Suppressor macrophage (primary cell): ENCODE measurements at regions not wholly inside any gene's neighbourhood (a gene's known extent, or its start where the extent isn't known, plus 50 kb on each side); places are given as distances from the start of the nearest gene placed in this dataset.
"Not testable (repeated sequence)": the region's sequence is repeated elsewhere in the genome, so short reads cannot be mapped to it uniquely, and the experiment has no call there.

ENCODE experiments used
- DNase-seq, 4 experiments: peaks; one replicate each; pipeline ENCODE4 v3.0.0-alpha.2; 2020 to 2022

DNA sequence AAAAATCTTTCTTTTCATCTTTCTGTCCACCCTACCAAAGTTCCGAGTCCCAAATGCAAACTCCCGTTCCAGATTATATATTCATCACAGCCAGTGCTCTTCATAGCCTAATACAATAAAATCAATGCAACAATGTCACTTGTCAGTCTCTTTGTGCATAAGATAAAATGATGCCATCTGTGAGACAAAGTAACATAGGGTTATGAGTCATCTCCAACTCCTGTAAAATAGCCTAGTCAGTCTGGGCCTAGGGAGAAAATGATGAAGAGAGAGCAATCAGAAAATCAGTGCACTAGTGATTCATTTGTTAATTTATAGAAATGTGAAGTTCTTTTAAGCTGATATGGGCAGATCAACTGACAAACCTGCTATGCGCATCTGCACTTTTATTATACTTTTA is 689.1 kb upstream of the DIAPH2 start:
- no peak for DNase-seq

- no peak for DNase-seq
Observed at GRCh38 chrX:95996294-95996693, 688.3 kb upstream of the DIAPH2 start.

- no peak for DNase-seq
Observed at GRCh38 chrX:96002431-96002830, 682.2 kb upstream of the DIAPH2 start.

- DNase-seq, result no peak
Observed at GRCh38 chrX:96004386-96004785, 680.3 kb upstream of the DIAPH2 start.

DNA sequence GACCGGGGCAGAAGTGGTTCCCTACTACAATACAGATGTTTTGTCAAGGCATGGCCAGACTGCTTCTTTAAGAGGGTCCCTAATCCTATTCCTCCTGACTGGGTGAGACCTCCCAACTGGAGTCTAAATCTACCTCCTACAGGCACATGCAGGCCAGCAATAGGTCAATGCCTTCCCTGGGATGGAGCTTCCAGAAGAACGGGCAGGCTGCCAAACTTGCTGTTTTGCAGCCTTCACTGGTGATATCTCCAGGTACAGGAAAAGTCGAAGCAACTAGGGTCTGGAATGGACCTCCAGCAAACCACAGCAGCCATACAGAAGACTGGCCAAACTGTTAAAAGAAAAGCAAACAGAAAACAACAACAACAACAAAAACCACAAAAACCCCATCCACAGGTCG is 678.4 kb upstream of the DIAPH2 start:
- DNase-seq, result no peak

GRCh38 chrX:96027407-96027806 is 657.2 kb upstream of the DIAPH2 start:
- DNase-seq, result no peak

DNA sequence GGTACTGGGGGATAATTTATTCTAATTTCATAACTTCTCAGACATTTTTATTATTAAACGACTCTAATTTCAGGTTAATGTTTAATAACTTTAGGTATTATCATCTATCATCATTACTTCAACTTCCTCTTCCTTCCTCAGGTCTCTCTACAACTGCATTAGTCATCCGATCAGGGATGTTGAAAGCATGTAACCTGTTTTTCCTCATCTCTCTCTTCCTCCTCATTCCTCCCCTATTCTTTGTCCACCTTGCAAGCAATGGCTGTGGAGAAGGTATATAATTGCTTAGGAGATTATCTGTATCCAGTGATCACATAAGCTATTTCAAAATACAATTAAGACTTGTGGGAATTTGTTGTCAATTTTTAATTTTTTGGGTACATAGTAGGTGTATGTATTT is 632.6 kb upstream of the DIAPH2 start:
- no peak for DNase-seq

DNA sequence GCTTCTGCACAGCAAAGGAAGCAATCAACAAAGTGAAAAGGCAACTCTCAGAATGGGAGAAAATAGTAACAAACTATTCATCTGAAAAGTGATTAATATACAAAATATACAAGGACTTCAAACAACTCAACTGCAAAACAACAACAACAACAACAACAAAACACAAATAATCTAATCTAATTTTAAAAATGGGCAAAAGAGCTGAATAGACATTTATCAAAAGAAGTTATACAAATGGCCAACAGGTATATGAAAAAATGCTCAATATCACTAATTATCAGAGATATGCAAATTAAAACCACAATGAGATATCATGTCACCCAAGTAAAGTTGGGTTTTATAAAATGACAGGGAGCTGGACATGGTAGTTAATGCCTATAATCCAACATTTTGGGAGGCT is 602.8 kb upstream of the DIAPH2 start:
- DNase-seq, result no peak

- DNase-seq, result no peak
Observed at GRCh38 chrX:96094616-96095015, 590.0 kb upstream of the DIAPH2 start.

- no peak for DNase-seq
Observed at GRCh38 chrX:96098471-96098870, 586.2 kb upstream of the DIAPH2 start.

DNA sequence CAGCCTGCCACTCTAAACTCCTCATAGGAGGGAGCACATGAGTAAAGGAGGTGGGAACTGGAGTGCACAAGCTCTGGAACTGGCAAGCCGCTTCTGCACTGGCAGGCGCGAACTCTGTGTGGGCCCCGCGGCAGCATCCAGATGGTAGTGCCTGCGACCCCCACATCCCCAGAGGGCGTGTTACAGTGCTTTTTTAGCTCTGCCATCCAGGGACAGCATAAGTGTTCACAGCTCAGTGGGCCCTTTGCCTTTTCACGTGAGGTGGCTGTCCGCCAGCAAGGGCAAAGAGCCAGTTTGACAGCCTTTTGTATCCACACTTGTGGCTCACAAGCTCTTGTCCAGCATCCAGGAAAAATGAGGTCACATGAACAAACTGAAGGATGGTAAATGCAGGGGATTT is 581.6 kb upstream of the DIAPH2 start:
- no peak for DNase-seq

- DNase-seq, result no peak
Observed at GRCh38 chrX:96112689-96113088, 572.0 kb upstream of the DIAPH2 start.

GRCh38 chrX:96126182-96126581 is 558.5 kb upstream of the DIAPH2 start:
- DNase-seq, result no peak

DNA sequence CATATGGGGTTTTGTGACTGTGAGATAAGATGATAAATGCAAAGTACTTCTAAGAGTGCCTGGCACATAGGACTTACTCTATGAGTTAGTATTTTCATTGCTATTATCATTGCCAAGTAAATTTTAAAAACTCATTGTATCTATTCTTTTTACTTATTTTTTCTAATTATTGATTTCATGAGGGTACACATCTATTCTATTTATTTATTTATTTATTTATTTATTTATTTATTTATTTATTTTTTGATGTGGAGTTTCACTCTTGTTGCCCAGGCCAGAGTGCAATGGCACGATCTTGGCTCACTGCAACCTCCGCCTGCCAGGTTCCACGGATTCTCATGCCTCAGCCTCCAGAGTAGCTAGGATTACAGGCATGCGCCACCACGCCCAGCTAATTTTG is 556.6 kb upstream of the DIAPH2 start:
- not testable (repeated sequence) for DNase-seq

- no peak for DNase-seq
Observed at GRCh38 chrX:96140796-96141195, 543.8 kb upstream of the DIAPH2 start.

DNA sequence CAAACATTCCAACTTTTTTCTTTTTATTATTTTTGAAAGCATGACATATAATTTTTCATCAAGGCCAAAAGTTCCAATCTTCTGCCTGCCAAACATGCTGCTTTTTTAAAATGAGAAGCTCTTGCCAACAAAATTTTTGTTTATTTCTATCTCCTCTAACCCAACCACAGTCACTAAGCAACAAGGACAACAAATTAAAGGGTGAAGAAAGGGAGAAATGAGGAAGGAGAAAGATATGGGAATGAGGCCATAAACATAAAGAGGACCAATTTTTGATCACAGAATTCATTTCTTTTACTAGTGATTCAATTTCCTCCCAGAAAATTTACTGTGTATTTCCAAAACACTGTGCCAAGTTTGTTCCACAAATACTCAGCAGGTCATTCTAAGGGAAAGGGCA is 537.0 kb upstream of the DIAPH2 start:
- DNase-seq, result no peak

DNA sequence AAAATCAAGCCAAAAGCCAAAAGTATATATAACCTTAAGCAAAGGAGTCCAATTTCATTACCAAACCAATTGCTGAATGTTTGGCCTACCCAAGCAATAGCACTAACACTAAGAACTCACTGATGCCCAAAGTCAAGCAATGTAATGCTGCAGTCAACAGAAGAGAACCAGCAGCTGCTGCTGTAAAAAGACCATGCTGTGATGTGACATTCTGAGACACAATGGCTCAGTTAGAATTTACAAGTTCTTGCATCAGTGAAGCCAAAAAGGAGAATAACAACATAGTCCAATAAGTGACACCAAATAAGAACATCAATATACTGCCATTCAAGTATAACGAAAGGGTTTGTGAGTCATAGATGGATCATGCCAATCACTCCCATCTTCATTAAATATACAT is 514.0 kb upstream of the DIAPH2 start:
- DNase-seq, result no peak

DNA sequence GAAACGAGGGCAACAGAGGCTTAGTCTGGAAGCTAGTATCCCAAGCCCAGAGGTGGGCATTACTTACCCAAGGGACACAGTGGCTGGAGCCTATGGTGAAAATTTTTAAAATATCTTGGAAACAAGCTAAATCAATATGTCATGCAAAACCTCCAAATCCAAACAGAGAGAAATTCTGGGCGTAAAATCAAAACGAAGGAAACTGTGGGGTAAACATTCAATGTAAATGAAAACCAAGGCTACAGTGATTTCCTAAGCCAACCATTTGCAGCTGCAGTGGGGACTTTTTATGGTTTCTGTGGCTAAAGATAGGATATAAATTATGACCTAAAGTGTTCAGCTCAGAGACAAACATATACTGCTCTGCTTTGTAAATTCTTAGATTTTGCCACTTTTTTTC is 507.7 kb upstream of the DIAPH2 start:
- DNase-seq, result no peak

DNA sequence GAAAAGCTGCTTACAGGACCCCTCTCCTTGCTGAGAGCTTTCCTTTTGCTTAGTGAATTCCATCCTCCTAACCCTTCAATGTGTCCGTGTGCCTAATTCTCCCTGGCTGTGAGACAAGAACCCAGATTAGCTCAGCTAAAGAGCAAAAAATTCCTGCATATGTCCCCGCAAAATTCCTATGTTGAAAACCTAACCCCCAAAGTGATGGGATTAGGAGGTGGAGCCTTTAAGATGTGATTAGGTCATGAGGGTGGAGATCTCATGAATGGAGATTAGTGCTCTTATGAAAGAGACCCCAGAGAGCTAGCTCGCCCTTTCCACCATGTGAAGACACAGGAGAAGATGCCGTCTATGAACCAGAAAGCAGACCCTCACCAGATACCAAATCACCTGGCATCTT is 503.0 kb upstream of the DIAPH2 start:
- DNase-seq, result no peak

DNA sequence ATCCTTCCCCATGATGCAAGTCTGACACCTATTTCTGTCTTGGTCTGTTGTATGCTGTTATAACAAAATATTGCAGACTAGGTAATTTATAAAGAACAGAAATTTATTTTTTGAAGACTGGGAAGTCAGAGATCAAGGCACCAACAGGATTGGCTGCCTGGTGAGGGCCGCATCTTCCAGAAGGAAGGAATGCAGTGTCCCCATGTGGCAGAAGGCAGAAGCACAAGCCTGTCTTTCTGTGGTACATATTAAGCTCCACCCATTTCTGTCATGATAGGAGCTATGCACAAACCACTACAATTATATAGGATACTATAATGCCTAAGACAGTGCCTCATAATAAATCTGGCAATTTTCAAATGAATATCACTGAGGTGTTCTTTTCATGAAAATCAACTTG is 502.3 kb upstream of the DIAPH2 start:
- peak in 1 of 4 experiments; percentile 1 for DNase-seq

DNA sequence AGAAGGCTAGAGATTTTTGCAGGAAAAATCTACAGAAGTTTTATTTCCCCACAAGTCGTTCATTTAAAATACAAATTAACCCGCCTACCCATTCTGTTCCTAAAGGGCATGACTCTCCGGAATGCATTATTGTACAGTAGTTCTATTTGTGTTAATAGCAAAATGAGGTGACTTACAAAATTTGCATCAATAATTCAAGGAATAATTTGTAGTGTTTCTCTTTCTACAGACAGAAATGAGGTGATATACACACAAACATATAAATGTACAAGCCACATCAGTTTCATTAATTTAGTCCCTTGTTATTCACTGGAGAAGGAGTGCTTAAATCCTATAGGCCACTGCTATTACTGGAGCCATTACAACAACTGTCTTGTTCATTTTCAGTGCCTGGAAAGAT is 501.3 kb upstream of the DIAPH2 start:
- DNase-seq, result no peak

DNA sequence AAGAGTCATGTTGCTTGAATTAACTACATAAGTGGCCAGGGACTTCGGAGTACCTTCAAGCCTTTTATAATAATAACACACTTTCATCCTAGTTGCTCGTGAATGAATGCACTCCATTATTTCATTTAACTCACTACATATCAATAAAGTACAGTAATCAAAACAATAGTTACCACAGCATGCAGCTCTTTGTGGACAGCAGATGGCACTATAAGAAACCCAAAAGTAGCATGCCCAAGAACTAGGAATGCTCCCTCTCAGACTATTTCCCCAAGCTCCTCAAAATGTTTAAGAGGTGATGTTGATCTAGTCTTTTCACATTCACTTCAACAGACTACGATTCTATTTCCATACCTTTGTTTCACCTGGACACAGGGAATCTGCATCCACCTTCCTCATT is 500.8 kb upstream of the DIAPH2 start:
- peak in 1 of 4 experiments; percentile 1 for DNase-seq

- no peak for DNase-seq
Observed at GRCh38 chrX:96204928-96205327, 479.7 kb upstream of the DIAPH2 start.

DNA sequence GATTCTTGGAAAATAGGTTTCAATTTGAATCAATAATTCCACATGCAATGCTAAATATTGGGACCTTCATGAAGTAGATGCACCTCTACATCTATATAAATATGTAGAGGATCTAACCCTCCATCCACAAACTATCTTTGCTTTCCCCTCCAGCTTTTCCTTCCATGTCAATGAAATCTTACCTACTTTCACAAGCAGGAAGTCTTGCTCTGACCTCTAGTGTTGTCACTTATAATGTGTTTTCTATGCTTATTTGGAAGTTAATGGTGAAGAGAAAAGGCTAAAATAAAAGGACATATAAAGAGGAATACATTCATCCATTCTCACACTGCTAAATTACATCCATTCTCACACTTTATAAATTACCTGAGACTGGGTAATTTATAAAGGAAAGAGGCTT is 472.7 kb upstream of the DIAPH2 start:
- peak in 2 of 4 experiments; percentile 0 to 1 for DNase-seq

GRCh38 chrX:96214681-96215080 is 470.0 kb upstream of the DIAPH2 start:
- not testable (repeated sequence) for DNase-seq

GRCh38 chrX:96224279-96224678 is 460.4 kb upstream of the DIAPH2 start:
- DNase-seq, result no peak
